Body of pancreas (tissue), 4 donors: ENCODE measurements at regions not wholly inside any gene's neighbourhood (a gene's known extent, or its start where the extent isn't known, plus 50 kb on each side); places are given as distances from the start of the nearest gene placed in this dataset.

Source experiments
- CTCF ChIP-seq, 7 experiments: fragments of 450-650 bp in 4 of 7; fragments of 200-600 bp in 3 of 7; sonication (generic) in 3 of 7; IDR thresholded peaks; one replicate each; pipeline ENCODE4 v1.5.1; 2016 to 2019; ENCODE audit warnings: antibody characterized with exemption in 7 of 7
- POLR2A ChIP-seq, 3 donors: fragments of 450-650 bp; IDR thresholded peaks; one replicate each; pipeline ENCODE4 v1.6.1; 2016; ENCODE audit warnings: antibody characterized with exemption in 3 of 3, mild to moderate bottlenecking in 2 of 3

DNA sequence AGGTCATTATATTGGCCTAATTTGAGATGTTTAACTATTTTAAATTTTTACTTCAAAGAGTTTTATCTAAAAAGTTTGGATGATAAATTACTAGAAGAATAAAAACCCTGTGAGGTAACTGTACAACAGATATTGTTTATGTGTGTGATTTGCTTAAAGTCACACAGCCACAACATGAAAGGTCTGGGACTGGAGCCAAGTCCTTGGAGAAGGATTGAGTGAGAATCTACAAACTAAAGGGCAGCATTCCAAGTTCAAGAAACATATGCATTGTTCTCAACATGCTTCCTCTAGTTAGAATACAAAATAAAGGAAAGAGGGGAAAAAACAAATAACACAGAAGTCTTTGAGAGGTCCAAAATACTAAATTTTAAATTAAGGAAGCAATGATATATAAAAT is 131.5 kb upstream of the MON1B start:
- TF ChIP-seq CTCF (IDR thresholded peaks at IDR 0.05) (no peak), POLR2A (IDR thresholded peaks at IDR 0.05) (no peak)
